GM21447 (cell line): ENCODE measurements at regions not wholly inside any gene's neighbourhood (a gene's known extent, or its start where the extent isn't known, plus 50 kb on each side); places are given as distances from the start of the nearest gene placed in this dataset.
"Not testable (repeated sequence)": the region's sequence is repeated elsewhere in the genome, so short reads cannot be mapped to it uniquely, and the experiment has no call there.

Experiments
- ATAC-seq: cut with Tn5 transposase; IDR thresholded peaks from one replicate; pipeline ENCODE4 v1.9.1; 2021; ENCODE audit not compliant: unreplicated experiment

- no peak for ATAC-seq
Observed at GRCh38 chr9:106779796-106780195, 83.2 kb upstream of the ZNF462 start.

GRCh38 chr9:106783121-106783520 is 79.8 kb upstream of the ZNF462 start:
- no peak for ATAC-seq

GRCh38 chr9:106784076-106784475 is 78.9 kb upstream of the ZNF462 start:
- ATAC-seq = no peak

GRCh38 chr9:106785200-106785599 is 77.8 kb upstream of the ZNF462 start:
- no peak for ATAC-seq

GRCh38 chr9:106788021-106788420 is 74.9 kb upstream of the ZNF462 start:
- ATAC-seq = not testable (repeated sequence)

GRCh38 chr9:106795031-106795430 is 67.9 kb upstream of the ZNF462 start:
- no peak for ATAC-seq

- ATAC-seq = no peak
Observed at GRCh38 chr9:106796771-106797170, 66.2 kb upstream of the ZNF462 start.

- ATAC-seq = no peak
Observed at GRCh38 chr9:106797299-106797698, 65.7 kb upstream of the ZNF462 start.

- ATAC-seq = no peak
Observed at GRCh38 chr9:106798016-106798799, 64.8 kb upstream of the ZNF462 start.

- no peak for ATAC-seq
Observed at GRCh38 chr9:106799152-106799551, 63.8 kb upstream of the ZNF462 start.

GRCh38 chr9:106800701-106801270 is 62.2 kb upstream of the ZNF462 start:
- no peak for ATAC-seq

- no peak for ATAC-seq
Observed at GRCh38 chr9:106801816-106802215, 61.1 kb upstream of the ZNF462 start.
